Right lobe of liver (tissue), 4 donors: ENCODE measurements at regions not wholly inside any gene's neighbourhood (a gene's known extent, or its start where the extent isn't known, plus 50 kb on each side); places are given as distances from the start of the nearest gene placed in this dataset.

Experiments used
- CTCF ChIP-seq, 4 donors: fragments of 200-600 bp in 3 of 4; fragments of 450-650 bp in 1 of 4; IDR thresholded peaks; one replicate each; pipeline versions ENCODE4 v1.5.1 to v1.8.0; 2016 to 2022; ENCODE audit warnings: antibody characterized with exemption in 4 of 4, mild to moderate bottlenecking in 2 of 4
- POLR2A ChIP-seq: fragments of 450-650 bp; IDR thresholded peaks from one replicate; pipeline ENCODE4 v1.6.1; 2017; ENCODE audit warnings: antibody characterized with exemption, mild to moderate bottlenecking
- donor health status: DM: no; HTN: no; CAD: no.
- donor health status: DM: no; HTN: no; CAD: no.
- donor health status: DM: no; HTN: yes; CAD: no.

DNA sequence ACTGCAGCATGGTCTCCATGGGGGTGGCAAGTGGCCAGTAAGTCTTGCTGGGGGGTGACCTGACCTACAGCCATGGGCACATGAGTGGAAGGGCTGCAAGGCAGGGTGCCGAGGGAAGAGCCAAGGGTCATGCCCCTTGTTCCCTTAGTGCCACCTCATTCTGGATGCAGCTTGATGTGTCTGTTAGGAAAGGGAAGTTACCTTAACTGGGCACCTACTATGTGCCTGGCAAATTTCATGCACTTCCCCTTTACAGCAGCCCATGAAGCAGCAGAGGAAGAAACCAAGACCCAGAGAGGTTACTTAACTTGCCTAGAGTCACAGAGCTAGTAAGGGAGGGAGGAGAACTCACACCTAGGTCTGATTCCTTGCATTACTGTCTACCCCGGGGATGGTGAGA lies 174.0 kb downstream of the MRPL14 start:
- TF ChIP-seq CTCF (IDR thresholded peaks at IDR 0.05) (no peak), POLR2A (no peak)
